D721Med (cell line): ENCODE measurements at regions not wholly inside any gene's neighbourhood (a gene's known extent, or its start where the extent isn't known, plus 50 kb on each side); places are given as distances from the start of the nearest gene placed in this dataset.

Experiments
- DNase-seq: peaks from one replicate; pipeline ENCODE4 v3.0.0; 2011; ENCODE audit warnings: low spot score; ENCODE audit not compliant: insufficient read length
- FAIRE-seq: peaks from 2 replicates; lab custom pipeline; 2011; peaks lifted over from hg19 to GRCh38; lab: Jason Lieb, UNC
- TF ChIP-seq, protein P1 (sequence below): IDR thresholded peaks from 2 replicates; pipeline ENCODE4 v1.5.1; 2012; ENCODE audit warnings: mild to moderate bottlenecking, control low read depth; ENCODE audit not compliant: insufficient read depth; ENCODE audit errors: missing control alignments

DNA sequence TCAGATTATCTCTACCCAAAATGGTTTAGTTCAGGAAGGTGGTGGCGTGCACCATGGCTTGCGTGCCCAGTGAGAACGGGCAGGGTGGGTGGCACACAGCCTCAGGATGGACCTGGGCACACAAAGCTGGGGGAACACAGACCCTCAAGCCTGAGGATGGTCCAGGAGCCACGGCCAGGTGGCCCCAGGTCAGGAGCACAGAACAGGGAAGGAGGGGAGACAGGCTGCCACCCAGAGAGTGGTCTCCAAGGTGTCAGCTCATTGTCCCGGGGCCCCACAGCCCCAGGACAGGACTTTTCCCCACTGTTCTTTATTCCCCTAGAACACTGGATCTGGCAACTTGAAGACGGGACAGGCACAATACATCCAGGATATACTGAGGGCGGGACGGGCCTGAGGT, 75.6 kb upstream of the MGMT start:
- TF ChIP-seq, protein P1, sequence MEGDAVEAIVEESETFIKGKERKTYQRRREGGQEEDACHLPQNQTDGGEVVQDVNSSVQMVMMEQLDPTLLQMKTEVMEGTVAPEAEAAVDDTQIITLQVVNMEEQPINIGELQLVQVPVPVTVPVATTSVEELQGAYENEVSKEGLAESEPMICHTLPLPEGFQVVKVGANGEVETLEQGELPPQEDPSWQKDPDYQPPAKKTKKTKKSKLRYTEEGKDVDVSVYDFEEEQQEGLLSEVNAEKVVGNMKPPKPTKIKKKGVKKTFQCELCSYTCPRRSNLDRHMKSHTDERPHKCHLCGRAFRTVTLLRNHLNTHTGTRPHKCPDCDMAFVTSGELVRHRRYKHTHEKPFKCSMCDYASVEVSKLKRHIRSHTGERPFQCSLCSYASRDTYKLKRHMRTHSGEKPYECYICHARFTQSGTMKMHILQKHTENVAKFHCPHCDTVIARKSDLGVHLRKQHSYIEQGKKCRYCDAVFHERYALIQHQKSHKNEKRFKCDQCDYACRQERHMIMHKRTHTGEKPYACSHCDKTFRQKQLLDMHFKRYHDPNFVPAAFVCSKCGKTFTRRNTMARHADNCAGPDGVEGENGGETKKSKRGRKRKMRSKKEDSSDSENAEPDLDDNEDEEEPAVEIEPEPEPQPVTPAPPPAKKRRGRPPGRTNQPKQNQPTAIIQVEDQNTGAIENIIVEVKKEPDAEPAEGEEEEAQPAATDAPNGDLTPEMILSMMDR = no peak
- FAIRE-seq (no peak), DNase-seq (no peak)

DNA sequence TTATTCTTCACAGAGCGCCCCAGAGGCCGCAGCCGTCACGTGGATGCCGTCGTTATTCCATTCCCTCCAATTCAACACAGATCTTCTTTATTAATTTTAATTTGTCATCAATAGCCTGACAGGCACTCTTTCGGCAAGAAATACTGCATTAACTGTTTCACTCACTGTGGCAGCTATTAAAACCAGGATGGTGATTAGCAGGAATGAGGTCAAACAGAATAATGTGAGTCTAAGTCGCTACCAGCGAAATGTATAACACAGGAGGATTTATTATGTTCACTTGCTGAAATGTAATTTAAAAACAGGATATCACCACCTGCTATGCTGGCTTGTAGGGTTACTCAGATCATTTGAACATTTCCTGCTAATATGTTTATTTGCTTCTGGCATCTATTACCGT, 74.2 kb upstream of the MGMT start:
- TF ChIP-seq, protein P1 = no peak
- no peak for FAIRE-seq
- DNase-seq = no peak

DNA sequence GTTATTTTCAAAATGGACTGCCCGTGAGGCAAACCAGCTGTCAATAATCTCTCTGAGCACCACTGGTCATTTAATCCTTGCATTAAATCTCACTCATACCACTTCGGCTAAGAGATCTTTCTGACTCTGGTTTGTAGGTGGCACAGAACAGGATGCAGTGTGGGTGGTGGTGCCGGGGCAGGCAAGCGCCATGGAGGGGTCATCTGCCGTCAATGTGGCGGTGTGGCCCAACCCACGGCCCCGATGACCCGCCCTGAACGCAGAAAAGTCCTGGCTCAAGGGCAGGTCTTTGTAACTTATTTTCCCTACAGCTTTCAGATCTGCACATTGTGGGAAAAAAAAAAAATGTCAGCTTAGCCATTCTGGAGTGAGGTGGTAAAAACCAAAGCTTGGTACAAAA, 73.2 kb upstream of the MGMT start:
- FAIRE-seq (no peak), DNase-seq (no peak)
- TF ChIP-seq, protein P1 = no peak

DNA sequence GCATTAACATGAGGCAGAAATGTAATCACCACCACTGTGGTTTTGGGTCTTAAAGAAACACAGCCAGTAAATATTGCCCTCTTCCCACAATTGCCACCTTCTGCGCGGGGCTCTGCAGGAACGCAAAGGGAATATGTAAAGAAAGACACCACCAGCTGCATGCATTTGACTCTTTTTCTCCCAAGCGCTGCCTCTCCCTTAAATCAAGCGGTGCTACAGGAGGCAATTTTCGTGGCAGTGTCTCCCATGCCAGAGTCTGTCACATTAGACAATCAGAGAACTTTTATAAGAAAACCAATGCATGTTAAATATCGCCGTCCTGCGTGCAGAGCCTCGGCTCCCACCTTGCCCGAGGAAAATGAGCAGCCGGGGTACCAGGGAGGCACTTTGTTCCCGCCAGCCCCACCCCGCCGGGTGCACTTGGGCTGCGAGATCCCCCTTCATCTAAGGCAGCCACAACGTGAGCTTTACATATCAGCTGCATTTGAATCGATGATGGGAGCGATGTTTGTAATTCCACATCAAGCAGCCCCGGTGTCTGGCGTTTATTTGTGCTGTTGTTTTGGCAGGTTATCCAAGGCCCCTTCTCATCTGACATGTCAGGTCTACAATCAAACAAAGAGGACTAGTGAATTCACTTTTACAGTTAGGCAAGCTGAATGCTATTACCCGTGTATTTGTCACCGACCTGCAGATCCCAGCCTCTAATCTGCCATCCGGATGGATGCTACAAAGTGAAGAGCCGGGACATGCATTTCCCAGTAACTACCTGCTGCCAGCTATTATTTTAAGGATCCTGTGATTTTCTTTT, 72.3 kb upstream of the MGMT start:
- DNase-seq (no peak), FAIRE-seq (no peak)
- TF ChIP-seq, protein P1 = no peak

DNA sequence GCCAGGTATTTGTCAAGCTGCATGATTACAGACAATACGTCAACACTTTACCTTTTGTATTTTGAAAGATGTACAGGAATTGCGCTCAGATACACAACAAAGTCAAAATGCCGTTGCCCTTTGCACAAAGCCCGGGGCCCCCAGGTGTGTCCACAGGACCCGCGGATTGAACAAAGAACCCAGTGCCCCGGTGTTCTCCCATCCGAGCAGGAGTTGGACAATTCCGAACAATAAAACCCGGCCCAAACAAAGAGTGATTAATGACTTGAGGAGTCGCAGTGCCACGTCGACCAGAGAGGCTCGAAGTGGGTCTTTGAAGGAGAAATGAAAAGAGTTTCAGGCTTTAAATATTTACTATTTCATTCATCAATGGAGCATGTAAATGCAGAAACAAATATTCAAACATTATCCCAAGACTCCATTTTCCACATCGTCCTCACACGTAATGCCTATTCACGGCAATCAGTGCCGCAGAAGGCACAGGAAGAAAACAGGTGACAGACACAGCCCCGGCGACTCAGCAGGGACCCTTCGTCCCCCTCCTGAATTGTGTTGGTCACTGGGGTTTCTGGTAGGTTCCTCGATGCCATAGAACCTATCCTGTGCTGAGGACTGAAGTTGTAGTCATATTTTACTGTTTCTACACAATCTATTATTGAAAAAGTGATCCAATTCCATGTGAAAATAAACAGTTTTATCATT, 70.9 kb upstream of the MGMT start:
- FAIRE-seq (no peak), DNase-seq (no peak)
- TF ChIP-seq, protein P1 = no peak

DNA sequence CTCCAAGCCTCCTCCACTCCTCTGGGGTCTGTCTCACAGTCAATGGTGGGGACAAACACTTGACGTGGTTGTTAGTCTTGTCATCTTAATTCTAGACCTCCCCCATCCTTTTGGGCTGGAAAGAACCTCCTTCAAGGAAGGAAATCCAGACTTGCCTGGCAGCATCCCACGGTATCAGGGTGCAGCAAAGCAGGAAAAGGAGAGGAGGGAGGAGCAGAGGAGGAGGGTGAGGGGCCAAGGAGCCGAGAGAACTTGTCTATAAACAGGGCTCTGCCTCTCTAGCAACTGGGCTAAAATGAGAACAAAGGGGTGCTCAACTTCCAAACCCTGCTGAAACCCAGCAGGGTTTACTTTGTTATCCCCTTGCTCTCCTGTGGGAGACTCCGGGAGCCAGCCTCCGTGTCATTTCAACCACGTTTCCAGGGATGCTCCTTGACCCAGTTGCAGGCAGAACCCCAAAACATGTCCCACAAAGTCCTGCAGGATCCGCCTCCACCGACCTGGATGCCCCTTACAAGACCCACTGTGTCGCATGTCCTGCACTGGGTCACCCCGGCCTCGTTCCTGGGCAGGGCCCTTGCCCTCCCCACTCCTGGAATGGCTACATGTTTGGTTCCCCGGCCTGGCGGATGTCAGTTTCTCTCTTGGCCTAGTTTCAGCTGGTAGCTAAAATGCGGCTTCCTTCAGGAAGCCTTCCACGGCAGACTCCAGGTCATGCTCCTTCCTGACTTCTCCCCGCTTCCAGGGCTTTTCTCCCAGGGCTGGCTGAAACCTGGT, 69.7 kb upstream of the MGMT start:
- TF ChIP-seq, protein P1 = no peak
- DNase-seq = no peak
- FAIRE-seq = no peak
